SK-N-MC (cell line): ENCODE measurements at regions not wholly inside any gene's neighbourhood (a gene's known extent, or its start where the extent isn't known, plus 50 kb on each side); places are given as distances from the start of the nearest gene placed in this dataset.
"Not testable (repeated sequence)": the region's sequence is repeated elsewhere in the genome, so short reads cannot be mapped to it uniquely, and the experiment has no call there.

ENCODE experiments used
- EZH2 ChIP-seq: fragments of 200-600 bp; sonication (generic); IDR thresholded peaks from one replicate; pipeline ENCODE4 v1.6.1; 2017; ENCODE audit warnings: antibody characterized with exemption
- FOXP2 ChIP-seq: optimal IDR thresholded peaks from 2 replicates; pipeline ENCODE3; 2011; ENCODE audit warnings: mild to moderate bottlenecking, moderate library complexity; ENCODE audit not compliant: insufficient read depth; ENCODE audit errors: extremely low read length, control extremely low read depth
- POLR2AphosphoS5 ChIP-seq: IDR thresholded peaks from 2 replicates; pipeline ENCODE4 v1.6.1; 2012; ENCODE audit warnings: mild to moderate bottlenecking, low read depth, low read length, borderline replicate concordance

DNA sequence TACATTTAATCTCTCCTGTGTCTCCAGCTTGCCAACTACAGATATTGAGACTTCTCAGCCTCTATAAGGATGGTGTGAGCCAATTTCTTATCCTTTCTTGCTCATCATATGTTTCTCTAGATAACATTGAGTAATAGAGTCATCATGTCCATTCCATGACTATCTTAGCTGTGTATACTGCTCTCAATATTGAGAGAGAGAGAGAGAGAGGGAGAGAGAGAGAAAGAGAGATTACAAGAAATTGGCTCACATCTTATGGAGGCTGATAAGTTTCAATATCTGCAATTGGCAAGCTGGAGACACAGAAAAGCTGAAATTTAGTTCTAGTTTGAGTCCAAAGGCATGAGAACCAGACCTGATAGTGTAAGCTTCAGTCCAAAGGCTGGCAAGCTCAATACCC lies 110.8 kb upstream of the MSMB start:
- not testable (repeated sequence) for TF ChIP-seq EZH2, POLR2AphosphoS5, FOXP2
